ENCODE measurements at regions not wholly inside any gene's neighbourhood (a gene's known extent, or its start where the extent isn't known, plus 50 kb on each side); places are given as distances from the start of the nearest gene placed in this dataset.

GRCh38 chr12:43290836-43291235 lies 261.2 kb downstream of the ADAMTS20 start:
- DNase-seq (no peak), FAIRE-seq (no peak), ATAC-seq (no peak)
- H3K9me3 ChIP-seq: no peaks in the 10 kb centered on the region
- 89 to 94% methylated on average over 2 of the region's 2 CpGs for WGBS, 2 donors
- no peaks in the 10 kb centered on the region for H3K4me1 ChIP-seq
- no peak for TF ChIP-seq CTCF (IDR thresholded peaks at IDR 0.05)
- H3K27me3 ChIP-seq: no peaks in the 10 kb centered on the region
- no peak overlapping the region for H3K27ac ChIP-seq
- H3K36me3 ChIP-seq: no peaks in the 10 kb centered on the region
- H3K4me3 ChIP-seq: no peak overlapping the region
- intact Hi-C loops (cut with DNase I): no loop called here

GRCh38 chr12:43289426-43289801 lies 262.6 kb downstream of the ADAMTS20 start:
- Histone ChIP-seq H3K27me3 (no peaks in the 10 kb centered on the region), H3K36me3 (no peaks in the 10 kb centered on the region), H3K4me1 (no peaks in the 10 kb centered on the region), H3K27ac (no peak overlapping the region), H3K4me3 (no peak overlapping the region), H3K9me3 (no peaks in the 10 kb centered on the region)
- TF ChIP-seq CTCF (IDR thresholded peaks at IDR 0.05): no peak
- 18 to 20% methylated on average over 5 of the region's 5 CpGs for WGBS, 2 donors
- no peak for DNase-seq
- intact Hi-C loops (cut with DNase I): no loop called here
- ATAC-seq: peak in 1 of 4 donors; percentile 35
- no peak for FAIRE-seq

- Histone ChIP-seq H3K9me3 (no peaks in the 10 kb centered on the region), H3K4me1 (no peaks in the 10 kb centered on the region), H3K27ac (no peak overlapping the region), H3K36me3 (no peaks in the 10 kb centered on the region), H3K4me3 (no peak overlapping the region), H3K27me3 (no peaks in the 10 kb centered on the region)
- FAIRE-seq (no peak), DNase-seq (no peak), ATAC-seq (no peak)
- intact Hi-C loops (cut with DNase I): no loop called here
- 79 to 80% methylated on average over 15 of the region's 15 CpGs for WGBS, 2 donors
- TF ChIP-seq CTCF (IDR thresholded peaks at IDR 0.05): no peak
These were observed 263.2 kb downstream of the ADAMTS20 start for GRCh38 chr12:43288671-43289425.

- no peaks in the 10 kb centered on the region for H3K27me3 ChIP-seq
- DNase-seq: no peak
- no peak for FAIRE-seq
- intact Hi-C loops (cut with DNase I): no loop called here
- H3K4me3 ChIP-seq: no peak overlapping the region
- no peaks in the 10 kb centered on the region for H3K4me1 ChIP-seq
- H3K27ac ChIP-seq: no peak overlapping the region
- 40 to 52% methylated on average over 12 of the region's 12 CpGs for WGBS, 2 donors
- peak in 1 of 4 donors; percentile 44 for ATAC-seq
- no peaks in the 10 kb centered on the region for H3K9me3 ChIP-seq
- no peak for TF ChIP-seq CTCF (IDR thresholded peaks at IDR 0.05)
- no peaks in the 10 kb centered on the region for H3K36me3 ChIP-seq
These were observed 264.2 kb downstream of the ADAMTS20 start for GRCh38 chr12:43287706-43288383.

GRCh38 chr12:43286986-43287385 lies 265.0 kb downstream of the ADAMTS20 start:
- WGBS, 2 donors: 98 to 100% methylated on average over 2 of the region's 2 CpGs
- intact Hi-C loops (cut with DNase I): no loop called here

More at GRCh38 chr12:43286986-43287385, 265.0 kb downstream of the ADAMTS20 start:
- DNase-seq (no peak), FAIRE-seq (no peak), ATAC-seq (no peak)
- no peaks in the 10 kb centered on the region for H3K4me1 ChIP-seq
- TF ChIP-seq CTCF (IDR thresholded peaks at IDR 0.05): no peak
- H3K27ac ChIP-seq: no peak overlapping the region
- no peaks in the 10 kb centered on the region for H3K27me3 ChIP-seq
- H3K36me3 ChIP-seq: no peaks in the 10 kb centered on the region
- no peaks in the 10 kb centered on the region for H3K9me3 ChIP-seq
- no peak overlapping the region for H3K4me3 ChIP-seq
